NCI-H345 (cell line): ENCODE measurements at regions not wholly inside any gene's neighbourhood (a gene's known extent, or its start where the extent isn't known, plus 50 kb on each side); places are given as distances from the start of the nearest gene placed in this dataset.
"Not testable (repeated sequence)": the region's sequence is repeated elsewhere in the genome, so short reads cannot be mapped to it uniquely, and the experiment has no call there.

ENCODE experiments used
- DNase-seq: peaks from one replicate; lab custom pipeline; 2025; lab: John Stamatoyannopoulos, UW

DNA sequence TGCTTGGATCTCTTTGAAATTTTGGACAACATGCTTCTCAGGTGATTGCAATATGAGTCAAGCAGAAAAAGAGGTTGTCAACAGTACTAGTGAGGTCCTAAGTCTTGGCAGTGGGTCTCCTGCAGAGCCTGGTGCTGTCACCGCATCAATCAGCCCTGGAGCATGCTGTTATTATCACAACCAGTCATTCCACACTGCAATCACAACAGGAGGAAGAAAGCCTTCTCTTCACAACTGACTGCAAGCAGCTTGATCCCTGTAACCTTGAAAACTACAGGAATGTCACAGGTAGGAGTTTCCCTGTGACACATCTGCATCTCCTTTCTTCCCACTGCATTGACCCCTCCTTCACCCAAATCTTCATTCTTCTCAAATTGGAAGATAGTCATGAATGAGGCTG lies 451.1 kb upstream of the ATP11B start:
- peak; percentile 18 for DNase-seq

GRCh38 chr3:182344026-182344425 lies 449.3 kb upstream of the ATP11B start:
- DNase-seq, result not testable (repeated sequence)

DNA sequence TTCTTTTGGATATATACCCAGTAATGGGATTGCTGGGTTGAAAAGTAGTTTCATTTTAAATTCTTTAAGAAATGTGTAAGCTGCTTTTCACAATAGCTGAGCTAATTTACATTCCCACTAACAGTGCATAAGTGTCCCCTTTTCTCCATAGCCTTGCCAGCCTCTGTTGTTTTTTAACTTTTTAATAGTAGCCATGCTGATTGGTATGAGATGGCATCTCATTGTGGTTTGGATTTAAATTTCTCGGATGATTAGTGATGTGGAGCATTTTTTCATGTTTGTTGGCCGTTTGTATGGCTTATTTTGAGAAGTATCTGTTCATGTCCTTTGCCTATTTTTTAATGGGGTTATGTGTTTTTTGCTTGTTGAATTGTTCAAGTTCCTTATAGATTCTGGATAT lies 444.3 kb upstream of the ATP11B start:
- no peak for DNase-seq

DNA sequence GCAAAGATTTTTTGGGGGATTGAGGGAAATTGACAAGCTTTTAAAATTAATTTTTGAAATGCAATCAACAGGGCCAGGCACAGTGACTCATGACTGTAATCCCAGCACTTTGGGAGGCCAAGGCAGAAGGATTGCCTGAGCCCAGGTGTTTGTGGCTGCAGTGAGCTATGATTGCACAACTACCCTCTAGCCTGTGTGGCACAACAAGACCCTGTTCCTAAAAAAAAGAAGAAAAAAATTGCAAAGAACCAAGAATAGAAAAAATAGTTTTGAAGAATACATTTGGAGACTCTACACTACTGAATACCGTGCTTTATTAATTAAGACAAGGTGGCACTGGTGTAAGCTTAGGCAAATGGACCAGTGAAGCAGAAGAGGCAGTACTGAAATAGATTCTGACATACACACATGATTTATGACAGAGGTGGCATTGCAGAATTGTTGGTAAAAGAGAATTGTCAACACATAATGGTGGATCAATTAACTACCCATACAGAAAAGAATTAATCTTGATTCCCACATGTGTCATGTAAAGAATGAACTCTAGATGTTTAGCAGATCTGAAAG lies 443.3 kb upstream of the ATP11B start:
- DNase-seq, result no peak

- no peak for DNase-seq
Observed at GRCh38 chr3:182357928-182358327, 435.4 kb upstream of the ATP11B start.

DNA sequence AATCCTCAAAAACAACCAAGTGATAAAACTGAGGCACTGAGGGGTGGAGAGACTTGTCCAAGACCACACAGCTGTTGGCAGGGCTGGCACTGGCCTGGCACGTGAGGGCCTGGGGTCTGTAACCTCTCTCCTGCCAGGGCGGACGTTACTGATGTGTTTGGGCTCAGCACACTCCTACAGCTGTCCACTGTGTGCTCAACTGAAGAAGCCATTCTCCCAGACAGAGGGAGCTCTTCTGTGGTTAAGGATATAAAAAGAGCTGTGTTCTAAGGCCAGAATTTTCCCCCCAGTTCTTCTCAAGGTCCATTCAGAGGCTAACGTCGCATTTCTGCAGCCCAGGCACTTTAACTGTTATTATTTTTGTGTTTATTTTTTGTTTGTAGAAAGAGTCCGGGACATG lies 429.0 kb upstream of the ATP11B start:
- DNase-seq, result peak; percentile 27

- peak; percentile 99 for DNase-seq
Observed at GRCh38 chr3:182364723-182365650, 428.3 kb upstream of the ATP11B start.

- DNase-seq, result no peak
Observed at GRCh38 chr3:182366746-182367145, 426.6 kb upstream of the ATP11B start.

GRCh38 chr3:182369861-182370260 lies 423.4 kb upstream of the ATP11B start:
- no peak for DNase-seq

DNA sequence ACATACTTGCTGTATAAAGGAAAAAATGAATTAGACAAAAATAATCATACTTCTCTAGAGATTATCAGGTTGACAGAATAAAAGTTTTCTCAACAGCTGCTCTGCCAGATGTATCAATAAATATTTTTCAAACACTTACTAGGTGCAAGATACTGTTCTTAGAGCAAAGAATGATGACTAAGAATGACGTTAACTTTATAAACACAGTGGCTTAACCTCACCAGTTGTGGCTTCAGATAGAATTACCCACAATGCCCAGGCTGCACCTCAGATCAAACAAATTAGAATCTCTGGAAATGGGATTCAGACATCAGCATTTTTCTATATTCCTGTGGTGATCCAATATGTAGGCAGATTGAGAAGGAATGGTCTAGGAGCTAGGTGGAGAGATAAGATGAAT lies 422.4 kb upstream of the ATP11B start:
- DNase-seq, result no peak

DNA sequence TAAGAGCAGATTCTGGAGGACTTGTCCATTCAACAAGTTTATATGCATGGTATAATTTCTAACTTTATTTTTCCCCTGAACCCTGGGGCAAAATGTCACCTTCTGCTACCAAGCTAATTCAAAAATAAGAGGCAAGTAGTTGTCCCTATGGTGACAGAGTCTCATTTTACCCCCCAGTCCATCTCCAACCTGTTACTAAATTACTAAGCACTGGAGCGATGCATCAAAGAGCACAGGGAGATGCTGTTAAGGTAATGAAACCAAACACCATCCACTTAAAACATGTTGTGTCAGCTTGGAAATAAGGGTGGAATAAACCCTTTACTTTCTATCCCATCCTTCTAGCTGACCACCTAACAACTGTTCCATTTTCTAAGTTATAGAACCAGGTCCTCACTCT lies 417.4 kb upstream of the ATP11B start:
- DNase-seq, result peak; percentile 9

DNA sequence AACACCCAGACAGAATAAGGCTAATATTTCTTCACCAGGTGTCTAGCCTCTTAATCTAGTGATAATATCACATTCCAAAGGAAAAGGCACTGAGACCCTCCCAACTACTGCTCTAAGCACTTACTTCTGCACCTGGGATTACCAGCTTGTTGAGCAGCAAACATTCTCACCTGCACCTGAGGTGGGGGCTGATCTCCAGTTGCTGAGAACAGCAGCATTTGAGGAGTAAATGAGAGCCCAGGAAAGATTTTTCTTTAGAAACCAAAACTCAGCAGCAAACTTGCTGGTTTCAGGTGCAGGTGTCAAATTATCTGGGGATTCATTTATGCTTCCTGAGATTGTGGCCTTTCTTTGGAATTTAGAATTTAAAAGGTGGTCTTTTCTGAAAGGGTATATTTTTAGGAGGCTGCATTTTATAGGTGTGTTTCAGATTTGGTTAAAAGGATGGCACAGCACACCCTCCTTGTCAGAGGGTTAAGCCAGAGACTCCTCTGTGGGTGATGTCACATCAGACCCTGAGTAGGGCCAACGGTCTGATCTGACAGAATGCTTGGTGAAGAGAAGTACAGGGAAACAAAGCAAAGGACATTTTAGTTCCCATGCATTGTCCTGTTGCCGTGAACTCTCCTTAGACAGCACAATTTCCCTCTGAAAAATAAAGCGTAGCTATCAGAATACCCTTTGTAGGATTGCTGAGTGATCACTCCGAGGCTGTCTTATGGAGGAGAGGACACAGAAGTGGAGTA lies 411.0 kb upstream of the ATP11B start:
- no peak for DNase-seq

GRCh38 chr3:182384221-182384620 lies 409.1 kb upstream of the ATP11B start:
- DNase-seq, result no peak

DNA sequence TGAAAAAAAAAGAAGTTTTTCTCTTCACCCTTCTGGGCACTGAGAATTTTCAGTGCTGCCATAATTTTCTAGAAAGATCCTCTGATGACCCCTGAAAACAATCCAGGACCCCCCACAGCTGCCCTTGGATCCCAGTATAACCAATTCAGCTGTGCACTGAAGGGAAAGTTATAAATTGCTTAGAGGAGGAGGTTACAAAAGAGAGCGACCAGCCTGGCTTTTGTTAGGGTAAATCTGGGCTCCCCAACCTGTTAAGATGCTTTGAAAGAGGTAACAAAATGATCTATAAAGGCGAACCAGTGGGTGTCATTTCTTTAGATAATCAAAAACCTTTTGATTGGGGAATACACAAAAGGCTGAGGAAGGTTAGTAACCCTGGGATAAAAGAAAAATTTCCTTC lies 407.9 kb upstream of the ATP11B start:
- DNase-seq, result no peak

DNA sequence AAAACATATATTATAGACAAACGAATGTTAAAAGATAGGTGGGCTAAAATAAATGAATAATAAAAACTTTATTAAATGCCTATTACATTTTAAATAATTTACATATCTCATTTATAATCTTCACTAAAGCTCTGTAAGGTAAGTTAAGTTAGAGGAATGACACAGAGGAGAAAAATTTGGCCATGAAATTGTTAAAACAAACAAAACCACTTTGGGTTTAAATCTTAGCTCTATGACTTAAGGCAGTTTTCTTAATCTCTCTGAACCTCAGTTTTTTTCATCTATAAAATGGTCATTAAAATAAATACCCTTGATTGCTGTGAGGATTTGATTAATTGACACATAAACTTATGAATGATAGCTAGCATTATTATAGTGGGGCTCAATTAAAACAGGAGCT lies 404.8 kb upstream of the ATP11B start:
- no peak for DNase-seq

DNA sequence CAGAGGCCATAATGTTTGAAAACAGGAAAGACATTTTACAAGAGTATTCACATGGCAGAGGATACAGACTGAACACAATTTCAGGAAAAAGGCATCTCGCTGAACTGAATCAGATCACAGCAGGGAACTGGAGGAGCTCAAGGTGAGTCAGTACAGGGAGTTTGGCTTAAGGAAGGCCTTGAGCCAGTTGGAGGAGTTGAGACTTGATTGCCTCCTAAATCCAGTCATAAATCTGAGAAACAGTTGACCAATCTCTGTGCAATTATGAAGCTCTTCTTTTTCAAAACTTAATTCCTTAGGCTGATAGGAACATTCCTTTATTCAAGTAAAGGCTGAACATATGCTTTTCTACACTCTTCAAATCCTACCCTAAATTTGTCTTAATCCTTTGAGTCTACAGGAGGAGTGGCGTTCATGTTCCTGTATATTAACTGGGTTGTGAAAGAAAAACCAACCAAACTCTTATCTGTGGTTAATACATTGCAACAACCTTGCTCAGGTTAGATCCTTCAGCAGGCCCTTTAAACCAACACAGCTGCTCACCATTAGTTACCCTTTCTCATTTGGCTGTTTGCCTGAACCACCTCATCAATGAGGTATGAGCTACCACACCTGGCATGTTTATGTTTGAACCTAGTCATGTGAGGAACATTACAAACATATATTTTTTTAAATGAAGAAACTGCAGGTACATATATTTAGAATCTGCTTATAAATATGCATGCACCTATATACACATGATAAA lies 404.1 kb upstream of the ATP11B start:
- DNase-seq, result peak; percentile 89

- DNase-seq, result no peak
Observed at GRCh38 chr3:182390421-182390820, 402.9 kb upstream of the ATP11B start.

GRCh38 chr3:182392182-182392937 lies 400.9 kb upstream of the ATP11B start:
- peak; percentile 17 for DNase-seq

DNA sequence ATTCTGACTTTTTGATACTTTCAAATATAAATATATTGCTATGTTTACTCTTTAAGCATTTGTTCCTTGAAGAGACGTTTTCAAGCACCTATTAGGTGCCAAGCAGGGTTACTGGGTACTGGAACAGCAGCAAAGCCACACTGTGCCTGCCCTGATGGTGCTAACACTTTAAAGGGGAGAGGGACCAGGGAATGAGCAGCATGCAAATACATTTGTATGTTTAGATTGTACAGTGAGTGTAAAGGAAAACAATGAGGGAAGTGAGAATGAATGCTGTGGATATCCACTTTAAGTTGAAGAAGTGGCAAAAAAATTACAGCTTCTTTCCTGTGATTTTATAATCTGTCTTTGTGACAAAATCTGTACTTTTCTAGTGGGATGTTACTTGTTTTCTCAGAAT lies 400.2 kb upstream of the ATP11B start:
- DNase-seq, result no peak

DNA sequence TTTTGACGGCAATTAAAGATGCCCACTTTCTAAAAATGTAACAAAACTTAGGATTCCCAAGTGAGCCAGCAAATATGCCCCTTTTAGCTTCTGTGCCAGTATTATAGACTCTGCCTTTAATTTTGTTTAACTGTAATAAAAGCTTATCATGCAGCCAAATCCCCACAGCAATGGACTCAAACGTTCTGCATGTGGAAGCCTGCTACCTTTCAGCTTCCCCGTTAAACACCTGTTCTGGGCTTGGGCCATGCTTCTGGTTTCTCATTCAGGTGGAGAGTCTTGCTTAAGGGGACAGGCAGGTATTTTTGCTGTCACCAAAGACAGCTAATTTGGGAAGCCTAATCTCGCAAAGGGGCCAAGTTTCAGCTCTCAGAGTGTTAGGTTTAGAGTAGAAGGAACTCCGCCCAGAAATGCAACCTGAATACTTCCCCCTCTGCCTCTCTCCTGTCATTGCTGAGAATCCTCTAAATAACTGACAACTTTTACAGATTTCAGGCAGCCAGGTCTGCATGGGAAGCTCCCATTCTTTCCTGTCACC lies 399.4 kb upstream of the ATP11B start:
- DNase-seq, result no peak

GRCh38 chr3:182397164-182397563 lies 396.1 kb upstream of the ATP11B start:
- DNase-seq, result no peak
